ENCODE measurements at regions not wholly inside any gene's neighbourhood (a gene's known extent, or its start where the extent isn't known, plus 50 kb on each side); places are given as distances from the start of the nearest gene placed in this dataset.

DNA sequence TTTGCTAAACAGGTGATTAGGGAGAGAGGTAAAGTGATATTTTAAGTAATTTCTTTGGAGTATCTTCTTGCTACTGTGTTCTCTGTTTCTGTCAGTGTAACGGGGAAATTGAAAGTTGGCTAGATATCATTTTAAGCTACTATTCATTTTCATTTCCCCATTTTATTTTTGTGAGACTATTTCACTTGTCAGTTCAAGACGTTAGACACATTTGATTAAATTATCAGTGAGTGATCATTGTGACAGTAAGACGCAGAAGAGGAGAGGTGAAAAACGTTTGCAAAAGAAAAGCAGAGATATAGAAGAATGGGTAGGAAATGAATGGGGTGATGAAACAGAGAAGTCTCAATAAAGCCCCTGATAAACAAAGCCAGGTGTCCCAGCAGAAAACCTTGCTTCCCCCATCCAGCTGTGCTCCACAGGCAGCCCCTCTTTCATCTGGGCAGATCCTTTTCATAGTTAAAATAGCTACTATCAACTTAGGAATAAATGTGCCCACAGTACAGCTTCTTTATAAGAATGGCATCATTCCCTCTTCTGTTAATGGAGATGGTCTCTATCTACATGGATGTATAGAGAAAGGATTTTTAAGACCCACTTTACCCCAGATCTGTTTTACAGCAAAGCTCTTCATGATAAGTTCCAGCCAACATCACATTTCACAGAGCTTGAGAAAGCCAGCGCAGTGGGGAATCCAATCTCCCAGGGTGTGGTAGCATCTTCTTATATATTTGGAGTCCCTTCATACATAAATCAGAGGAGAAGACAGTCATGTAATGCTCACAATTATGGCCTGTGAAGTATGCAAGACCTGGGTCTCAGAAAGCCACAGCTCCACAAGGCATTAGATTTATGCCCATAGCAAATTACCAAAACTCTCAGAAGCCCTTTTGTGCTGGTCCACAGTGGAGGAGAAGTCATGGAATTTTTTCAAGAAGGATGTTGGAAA lies 138.1 kb upstream of the ITGB1 start:
- BruUV-seq (replicated peaks): no TSS peak
- intact Hi-C loops (cut with micrococcal nuclease; ENCODE audit: unreplicated experiment) (no loop called here), in situ Hi-C loops (cut with HindIII; ENCODE audit: low pct_unique_long_range_greater_than_20kb, low sequenced_read_pairs) (no loop called here)
- Histone ChIP-seq H3K4me1 (ENCODE audit: control insufficient read depth, insufficient read depth, low read length) (no peaks in the 10 kb centered on the region), H3K27ac (ENCODE audit: low read length) (no peak overlapping the region), H3K9me3 (ENCODE audit: control insufficient read depth, insufficient read depth, low read depth, low read length) (peaks cover 3% of the 10 kb centered on the region; the same call in 1 of the 2 replicates), H3K36me3 (ENCODE audit: control insufficient read depth, insufficient read depth, low read length) (no peaks in the 10 kb centered on the region), H3K4me3 (ENCODE audit: low read depth in 2 of 2, low read length in 2 of 2) (no peak overlapping the region), H3K27me3 (ENCODE audit: control insufficient read depth, insufficient read depth, low read length) (no peaks in the 10 kb centered on the region)
- CTCF ChIA-PET: interaction anchor here (0.6 kb wide), 1 partner anchor 422 kb away, joined by 3 read pairs; no protein-coding TSS in a partner anchor
- TF ChIP-seq POLR2AphosphoS5 (IDR thresholded peaks at IDR 0.05; ENCODE audit: low read depth, low read length): no peak
- TF ChIP-seq, protein P1, sequence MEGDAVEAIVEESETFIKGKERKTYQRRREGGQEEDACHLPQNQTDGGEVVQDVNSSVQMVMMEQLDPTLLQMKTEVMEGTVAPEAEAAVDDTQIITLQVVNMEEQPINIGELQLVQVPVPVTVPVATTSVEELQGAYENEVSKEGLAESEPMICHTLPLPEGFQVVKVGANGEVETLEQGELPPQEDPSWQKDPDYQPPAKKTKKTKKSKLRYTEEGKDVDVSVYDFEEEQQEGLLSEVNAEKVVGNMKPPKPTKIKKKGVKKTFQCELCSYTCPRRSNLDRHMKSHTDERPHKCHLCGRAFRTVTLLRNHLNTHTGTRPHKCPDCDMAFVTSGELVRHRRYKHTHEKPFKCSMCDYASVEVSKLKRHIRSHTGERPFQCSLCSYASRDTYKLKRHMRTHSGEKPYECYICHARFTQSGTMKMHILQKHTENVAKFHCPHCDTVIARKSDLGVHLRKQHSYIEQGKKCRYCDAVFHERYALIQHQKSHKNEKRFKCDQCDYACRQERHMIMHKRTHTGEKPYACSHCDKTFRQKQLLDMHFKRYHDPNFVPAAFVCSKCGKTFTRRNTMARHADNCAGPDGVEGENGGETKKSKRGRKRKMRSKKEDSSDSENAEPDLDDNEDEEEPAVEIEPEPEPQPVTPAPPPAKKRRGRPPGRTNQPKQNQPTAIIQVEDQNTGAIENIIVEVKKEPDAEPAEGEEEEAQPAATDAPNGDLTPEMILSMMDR (IDR thresholded peaks at IDR 0.05): no peak
- no peak for TF ChIP-seq TCF7L2 (IDR thresholded peaks at IDR 0.05; ENCODE audit: low read depth, low read length)
- TF ChIP-seq, protein P2, sequence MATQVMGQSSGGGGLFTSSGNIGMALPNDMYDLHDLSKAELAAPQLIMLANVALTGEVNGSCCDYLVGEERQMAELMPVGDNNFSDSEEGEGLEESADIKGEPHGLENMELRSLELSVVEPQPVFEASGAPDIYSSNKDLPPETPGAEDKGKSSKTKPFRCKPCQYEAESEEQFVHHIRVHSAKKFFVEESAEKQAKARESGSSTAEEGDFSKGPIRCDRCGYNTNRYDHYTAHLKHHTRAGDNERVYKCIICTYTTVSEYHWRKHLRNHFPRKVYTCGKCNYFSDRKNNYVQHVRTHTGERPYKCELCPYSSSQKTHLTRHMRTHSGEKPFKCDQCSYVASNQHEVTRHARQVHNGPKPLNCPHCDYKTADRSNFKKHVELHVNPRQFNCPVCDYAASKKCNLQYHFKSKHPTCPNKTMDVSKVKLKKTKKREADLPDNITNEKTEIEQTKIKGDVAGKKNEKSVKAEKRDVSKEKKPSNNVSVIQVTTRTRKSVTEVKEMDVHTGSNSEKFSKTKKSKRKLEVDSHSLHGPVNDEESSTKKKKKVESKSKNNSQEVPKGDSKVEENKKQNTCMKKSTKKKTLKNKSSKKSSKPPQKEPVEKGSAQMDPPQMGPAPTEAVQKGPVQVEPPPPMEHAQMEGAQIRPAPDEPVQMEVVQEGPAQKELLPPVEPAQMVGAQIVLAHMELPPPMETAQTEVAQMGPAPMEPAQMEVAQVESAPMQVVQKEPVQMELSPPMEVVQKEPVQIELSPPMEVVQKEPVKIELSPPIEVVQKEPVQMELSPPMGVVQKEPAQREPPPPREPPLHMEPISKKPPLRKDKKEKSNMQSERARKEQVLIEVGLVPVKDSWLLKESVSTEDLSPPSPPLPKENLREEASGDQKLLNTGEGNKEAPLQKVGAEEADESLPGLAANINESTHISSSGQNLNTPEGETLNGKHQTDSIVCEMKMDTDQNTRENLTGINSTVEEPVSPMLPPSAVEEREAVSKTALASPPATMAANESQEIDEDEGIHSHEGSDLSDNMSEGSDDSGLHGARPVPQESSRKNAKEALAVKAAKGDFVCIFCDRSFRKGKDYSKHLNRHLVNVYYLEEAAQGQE (IDR thresholded peaks at IDR 0.05; ENCODE audit: insufficient read depth in 1 of 2, low read depth in 2 of 2, low read length in 1 of 2): no peak
- no peak for TF ChIP-seq SIN3A (IDR thresholded peaks at IDR 0.05; ENCODE audit: borderline replicate concordance, insufficient read depth, low read depth, low read length)
- POLR2A ChIA-PET: no interaction called here
- no peak for DNase-seq (ENCODE audit: low read depth, low spot score)
- no peak for ATAC-seq

DNA sequence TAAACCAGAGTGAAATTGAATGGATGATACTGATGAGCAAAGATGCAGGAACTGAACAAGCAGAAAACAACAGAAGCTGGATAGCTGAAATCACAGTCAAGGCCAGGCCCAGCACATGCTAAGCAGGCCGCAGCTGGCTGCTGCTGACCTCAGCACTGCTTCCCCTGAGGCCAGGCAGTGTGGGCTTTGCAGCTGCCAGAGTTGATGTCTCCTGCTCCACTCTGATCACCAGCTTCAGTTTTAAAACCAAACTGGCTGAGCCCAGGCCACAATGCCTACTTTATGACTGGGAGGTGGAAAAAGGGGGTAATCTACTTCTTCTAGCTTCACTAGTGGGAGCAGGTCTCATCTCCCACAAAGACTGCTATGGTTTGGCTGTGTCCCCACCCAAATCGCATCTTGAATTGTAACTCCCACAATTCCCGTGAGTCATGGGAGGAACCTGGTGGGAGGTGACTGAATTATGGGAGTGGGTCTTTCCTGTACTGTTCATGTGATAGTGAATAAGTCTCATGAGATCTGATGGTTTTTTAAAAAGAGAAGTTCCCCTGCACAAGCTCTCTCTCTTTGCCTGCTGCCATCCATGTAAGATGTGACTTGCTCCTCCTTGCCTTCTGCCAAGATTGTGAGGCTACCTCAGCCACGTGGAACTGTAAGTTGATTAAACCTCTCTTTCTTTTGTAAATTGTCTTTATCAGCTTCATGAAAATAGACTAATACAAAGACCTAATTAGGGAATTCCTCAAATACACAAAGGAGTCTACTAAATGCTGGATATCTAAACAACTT lies 136.4 kb upstream of the ITGB1 start:
- DNase-seq (ENCODE audit: low read depth, low spot score) (no peak), ATAC-seq (no peak)
- TF ChIP-seq, protein P1 (IDR thresholded peaks at IDR 0.05): no peak
- TF ChIP-seq, protein P2 (IDR thresholded peaks at IDR 0.05; ENCODE audit: insufficient read depth in 1 of 2, low read depth in 2 of 2, low read length in 1 of 2): no peak
- TF ChIP-seq POLR2AphosphoS5 (IDR thresholded peaks at IDR 0.05; ENCODE audit: low read depth, low read length) (no peak), SIN3A (IDR thresholded peaks at IDR 0.05; ENCODE audit: borderline replicate concordance, insufficient read depth, low read depth, low read length) (no peak), TCF7L2 (IDR thresholded peaks at IDR 0.05; ENCODE audit: low read depth, low read length) (no peak)
- no TSS peak for BruUV-seq (replicated peaks)
- ChIA-PET POLR2A (no interaction called here), CTCF (no interaction called here)
- in situ Hi-C loops (cut with HindIII; ENCODE audit: low pct_unique_long_range_greater_than_20kb, low sequenced_read_pairs) (no loop called here), intact Hi-C loops (cut with micrococcal nuclease; ENCODE audit: unreplicated experiment) (no loop called here)
- Histone ChIP-seq H3K9me3 (ENCODE audit: control insufficient read depth, insufficient read depth, low read depth, low read length) (peaks cover 3% of the 10 kb centered on the region; the same call in 1 of the 2 replicates), H3K27ac (ENCODE audit: low read length) (no peak overlapping the region), H3K36me3 (ENCODE audit: control insufficient read depth, insufficient read depth, low read length) (no peaks in the 10 kb centered on the region), H3K27me3 (ENCODE audit: control insufficient read depth, insufficient read depth, low read length) (no peaks in the 10 kb centered on the region), H3K4me3 (ENCODE audit: low read depth in 2 of 2, low read length in 2 of 2) (no peak overlapping the region), H3K4me1 (ENCODE audit: control insufficient read depth, insufficient read depth, low read length) (no peaks in the 10 kb centered on the region)
